Renal pelvis (tissue), 1 donor: ENCODE measurements at regions not wholly inside any gene's neighbourhood (a gene's known extent, or its start where the extent isn't known, plus 50 kb on each side); places are given as distances from the start of the nearest gene placed in this dataset.

ENCODE experiments used
- DNase-seq: peaks from one replicate; pipeline ENCODE4 v3.0.0-alpha.2; 2013

DNA sequence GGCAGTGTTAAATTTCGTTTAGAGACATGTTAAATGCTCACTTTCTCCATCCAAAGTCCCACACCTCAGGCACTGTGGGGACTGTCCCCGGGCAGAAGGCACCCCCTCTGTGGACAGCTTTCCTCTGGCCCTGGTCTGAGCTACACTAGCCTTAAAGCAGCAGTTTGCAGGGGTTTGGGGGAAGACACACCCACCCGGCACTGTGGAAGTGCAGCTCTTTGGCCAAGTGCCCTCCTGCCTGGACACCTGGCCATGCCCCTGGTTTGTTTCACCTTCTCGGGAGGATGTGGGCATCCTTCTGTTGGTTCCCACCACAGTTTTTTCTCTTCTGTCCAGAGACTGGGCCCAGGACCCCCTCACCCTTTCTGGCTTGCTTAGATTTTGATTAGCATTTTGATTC is 1254.7 kb downstream of the BRD1 start:
- no peak for DNase-seq

DNA sequence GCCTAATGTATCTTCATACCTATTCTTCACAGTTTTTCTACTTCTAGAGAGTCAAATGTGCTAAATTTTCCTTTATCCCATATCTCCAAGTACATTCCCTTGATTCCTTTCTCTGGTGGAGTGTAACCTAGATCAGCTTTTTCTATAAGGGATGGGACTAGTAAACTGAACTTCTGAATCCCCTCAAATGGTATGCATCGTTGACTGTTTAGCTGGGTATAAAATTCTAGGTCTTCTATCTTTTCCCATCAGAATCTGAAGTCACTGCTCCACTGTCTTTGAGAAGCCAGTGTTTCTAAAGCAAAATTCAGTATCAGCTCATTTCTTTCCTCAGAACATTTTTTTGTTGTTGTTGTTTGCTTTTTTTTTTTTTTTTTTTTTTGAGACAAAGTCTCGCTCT is 1256.8 kb downstream of the BRD1 start:
- DNase-seq: no peak

GRCh38 chr22:48569476-48570233 is 1258.0 kb downstream of the BRD1 start:
- no peak for DNase-seq

GRCh38 chr22:48568736-48569330 is 1258.8 kb downstream of the BRD1 start:
- DNase-seq: no peak

DNA sequence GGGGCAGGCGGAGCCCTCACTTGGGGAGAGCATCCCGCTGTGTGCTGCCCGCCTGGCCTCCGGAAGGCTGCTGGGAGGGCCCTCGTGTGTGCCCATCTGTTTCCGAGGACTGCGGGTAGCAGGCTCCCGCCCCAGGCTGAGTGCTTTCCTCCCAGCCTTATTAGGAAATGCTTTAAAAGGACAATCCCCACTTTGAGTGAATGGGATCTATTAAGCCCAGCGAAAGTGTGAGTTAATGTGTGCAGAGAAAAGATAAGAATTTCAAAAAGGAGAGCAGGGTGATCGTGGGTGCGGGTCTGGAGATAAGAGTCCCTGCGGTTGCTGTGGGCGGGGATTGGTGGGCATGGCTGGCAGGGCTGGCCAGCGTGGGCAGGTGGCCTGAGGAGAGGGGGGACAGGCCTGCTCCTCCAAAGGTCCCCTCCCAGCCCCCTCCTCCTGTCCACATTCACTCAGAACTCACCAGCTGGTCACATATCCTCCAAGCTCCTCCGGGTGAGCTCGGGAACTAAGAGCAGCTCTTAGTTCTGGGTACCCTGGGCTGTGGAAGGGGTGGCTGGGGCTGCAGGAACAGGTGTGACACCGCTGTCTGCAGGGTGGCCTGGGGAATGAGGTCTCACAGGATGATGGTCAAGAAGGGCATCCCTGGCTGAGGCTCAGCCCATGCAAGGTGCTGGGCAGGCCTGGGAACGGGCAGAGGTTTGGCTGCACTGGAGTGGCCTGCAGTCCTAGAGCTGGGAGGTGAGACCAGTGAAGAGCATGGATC is 1260.3 kb downstream of the BRD1 start:
- no peak for DNase-seq

DNA sequence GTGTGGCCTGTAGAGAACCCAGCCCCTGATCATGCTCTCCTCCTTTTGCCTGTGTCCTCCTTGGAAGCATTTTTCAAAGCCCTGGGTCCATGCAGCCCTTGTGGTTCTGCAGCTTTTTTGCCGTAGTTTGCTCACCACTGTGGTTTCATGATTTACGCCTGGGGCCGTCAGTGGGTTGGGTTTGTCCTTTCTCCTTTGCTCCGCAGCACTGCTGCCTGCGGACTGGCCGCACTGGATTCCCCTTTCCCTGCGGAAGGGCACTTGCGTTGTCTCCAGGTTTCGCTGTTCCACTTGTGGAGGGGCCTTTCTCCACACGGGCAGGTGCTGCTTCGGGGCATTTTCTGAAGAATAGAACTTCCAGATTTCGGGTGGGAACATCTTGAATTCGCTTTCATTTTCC is 1260.9 kb downstream of the BRD1 start:
- no peak for DNase-seq

GRCh38 chr22:48565901-48566501 is 1261.7 kb downstream of the BRD1 start:
- DNase-seq: no peak

- no peak for DNase-seq
These were observed 1262.7 kb downstream of the BRD1 start for GRCh38 chr22:48564995-48565394.

DNA sequence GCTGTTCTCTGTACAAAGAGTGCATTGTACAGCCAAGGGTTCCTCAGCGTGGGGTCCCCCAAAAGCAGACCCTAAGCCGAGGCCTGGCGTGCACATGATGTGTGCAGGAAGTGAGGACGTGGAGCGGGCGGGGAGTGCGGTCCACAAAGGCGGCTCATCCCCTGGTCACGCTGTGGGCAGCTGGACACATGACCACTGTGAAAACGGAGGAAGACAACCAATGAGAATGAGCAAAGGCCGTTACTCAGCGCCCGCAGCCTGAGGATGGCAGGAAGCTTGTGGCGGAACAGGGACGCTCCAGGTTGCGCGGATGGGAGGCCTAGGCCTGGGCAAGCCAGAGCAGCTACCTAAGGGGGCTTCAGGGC is 1263.7 kb downstream of the BRD1 start:
- DNase-seq: no peak

DNA sequence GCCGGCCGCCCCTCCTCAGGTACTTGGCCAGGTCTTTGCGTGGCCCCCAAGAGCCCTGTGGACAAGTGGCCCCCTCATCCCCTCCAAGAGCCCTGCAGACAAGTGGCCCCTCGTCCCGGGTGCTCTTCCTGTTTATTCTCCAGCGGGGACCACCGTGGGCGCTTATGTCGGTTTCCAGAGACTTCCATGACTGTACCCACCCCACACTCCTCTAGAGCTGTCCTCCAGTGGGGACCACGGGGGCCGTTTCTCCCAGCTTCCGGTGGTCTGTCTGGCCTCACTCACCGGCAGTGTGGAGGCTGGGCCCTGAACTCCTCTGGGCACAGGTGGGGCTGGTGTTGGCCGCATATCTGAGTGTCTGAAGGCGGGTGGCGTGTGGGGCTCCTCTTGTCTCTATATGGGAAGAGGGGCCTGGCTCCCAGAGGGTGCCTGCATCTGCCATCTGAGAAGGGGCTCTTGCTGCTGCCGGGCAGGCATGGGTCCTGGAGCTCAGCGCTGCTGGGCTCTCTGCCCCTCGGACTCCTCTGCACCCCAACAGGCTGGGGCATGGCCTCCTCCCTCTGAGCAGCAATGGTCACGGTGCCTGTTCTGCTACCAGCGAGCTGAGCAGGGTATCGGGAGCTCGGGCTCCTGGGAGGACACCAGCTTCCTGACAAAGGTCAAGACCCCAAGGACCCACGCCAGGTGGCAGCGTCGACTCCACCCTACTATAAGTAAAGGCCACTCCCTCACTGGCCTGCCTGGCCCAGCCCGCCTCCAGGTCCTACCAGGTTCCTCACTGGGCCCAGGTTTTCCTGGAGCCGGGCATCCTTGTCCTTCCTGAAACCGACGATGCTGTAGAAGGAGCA is 1264.3 kb downstream of the BRD1 start:
- DNase-seq: no peak

DNA sequence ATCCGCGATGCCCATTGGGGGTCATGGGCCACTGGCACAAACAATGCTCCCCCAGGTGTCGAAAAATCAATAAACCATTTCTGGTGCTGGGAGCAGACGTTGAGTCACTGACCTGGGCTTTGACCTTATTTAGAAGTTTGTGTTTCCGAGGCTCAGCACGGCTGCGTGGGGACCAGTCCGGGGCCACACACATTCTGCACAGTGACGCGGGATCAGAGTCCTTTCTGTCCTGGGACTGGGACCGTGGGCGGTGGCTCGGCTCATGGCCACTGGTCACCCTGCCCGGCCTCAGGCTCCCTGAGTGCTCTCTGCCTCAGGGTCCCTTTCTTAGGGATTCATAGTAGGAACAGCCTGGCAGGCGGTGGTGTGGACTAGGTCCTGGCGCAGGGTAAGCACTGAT is 1266.0 kb downstream of the BRD1 start:
- DNase-seq: no peak

- DNase-seq: no peak
These were observed 1266.8 kb downstream of the BRD1 start for GRCh38 chr22:48560836-48561235.

GRCh38 chr22:48560389-48560751 is 1267.3 kb downstream of the BRD1 start:
- no peak for DNase-seq

DNA sequence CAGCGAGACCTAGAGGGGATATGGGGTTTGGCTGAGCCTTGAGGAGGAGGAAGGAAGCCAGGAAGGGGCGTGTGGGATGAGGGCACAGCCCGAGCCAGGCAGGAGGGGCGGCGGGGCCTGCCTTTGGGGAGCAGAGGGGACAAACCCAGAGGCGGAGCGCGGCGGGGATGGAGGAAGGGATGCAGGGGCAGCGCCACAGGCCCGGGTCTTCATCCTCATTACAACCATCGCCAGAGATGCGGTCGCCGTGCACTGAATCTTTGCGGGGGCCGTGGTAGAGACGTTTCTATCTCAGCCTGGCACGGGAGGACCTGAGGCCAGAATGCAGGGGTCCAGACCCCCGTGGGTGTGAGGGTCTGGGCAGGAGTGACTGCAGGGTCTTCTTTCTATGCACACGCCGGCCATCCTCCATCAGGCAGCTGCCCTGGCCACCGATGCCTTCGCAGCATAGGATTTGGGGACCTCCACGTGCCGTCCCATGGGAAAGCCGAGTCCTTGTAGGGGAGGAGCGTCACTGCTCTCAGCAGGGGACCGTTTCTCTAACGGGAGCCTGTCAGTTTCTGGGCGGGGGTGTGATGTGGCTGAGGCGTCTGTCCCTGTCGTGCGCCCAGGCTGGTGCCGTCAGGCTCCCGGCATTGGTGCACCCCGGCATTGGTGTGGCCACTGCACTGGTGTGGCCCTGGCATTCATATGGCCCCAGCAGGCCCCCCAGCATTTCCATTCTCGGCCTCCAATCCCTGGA is 1267.9 kb downstream of the BRD1 start:
- no peak for DNase-seq

DNA sequence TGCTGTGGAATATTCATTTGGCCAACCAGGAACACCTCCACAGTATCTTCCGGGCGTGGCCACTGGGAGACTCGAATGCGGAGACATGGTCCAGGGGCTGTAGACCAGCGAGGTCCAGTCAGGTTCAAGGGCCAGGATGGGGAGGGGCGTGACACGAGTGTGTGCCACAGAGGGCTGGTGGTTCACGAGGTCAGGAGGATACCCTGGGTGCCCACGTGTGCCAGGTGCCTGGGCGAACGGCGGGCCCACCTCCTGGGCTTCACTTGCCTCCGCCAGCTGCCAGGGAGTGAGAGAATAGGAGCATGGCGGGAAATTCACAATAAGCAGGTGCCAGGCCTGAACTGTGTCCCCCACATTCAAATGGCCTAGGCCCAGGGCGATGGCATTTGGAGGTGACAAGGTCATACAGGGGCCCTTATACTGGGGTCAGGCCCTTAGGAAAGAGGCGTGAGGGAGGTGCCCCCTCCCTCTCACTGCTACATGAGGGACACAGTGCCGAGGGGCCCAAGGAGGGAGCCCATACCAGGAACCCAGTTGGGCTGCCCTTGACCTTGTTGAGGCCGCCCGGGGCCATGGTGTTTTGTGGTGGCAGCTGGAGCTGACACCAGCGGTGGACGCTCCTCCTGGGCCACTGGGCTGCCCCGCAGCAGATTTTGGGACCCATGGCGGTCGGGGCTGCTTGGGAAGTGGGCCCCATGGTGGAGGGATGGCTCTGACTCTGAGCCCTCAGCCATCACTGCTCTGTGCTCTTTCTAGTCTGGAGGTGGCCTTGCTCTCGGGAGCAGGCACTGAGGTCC is 1268.9 kb downstream of the BRD1 start:
- DNase-seq: no peak

- no peak for DNase-seq
These were observed 1269.7 kb downstream of the BRD1 start for GRCh38 chr22:48558016-48558415.

- DNase-seq: no peak
These were observed 1270.2 kb downstream of the BRD1 start for GRCh38 chr22:48557473-48557872.

DNA sequence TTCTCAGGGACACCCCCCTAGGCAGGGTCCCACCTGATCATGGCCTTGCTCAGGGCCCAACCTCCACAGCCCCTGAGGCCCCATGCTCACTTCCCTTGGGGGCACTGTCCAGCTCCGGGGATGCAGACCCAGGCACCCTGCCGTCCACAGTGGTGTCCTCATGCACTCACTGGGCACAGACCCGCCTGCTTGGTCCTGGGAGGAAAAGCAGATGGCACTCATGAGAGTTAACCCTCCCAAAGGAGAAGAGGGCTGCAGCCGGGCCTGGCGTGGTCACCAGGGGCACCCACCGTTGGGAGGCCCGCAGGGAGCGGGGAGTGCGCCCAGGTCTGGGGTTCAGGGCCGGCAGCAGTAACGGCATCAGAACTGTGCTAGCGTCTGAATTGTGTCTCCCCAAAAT is 1270.9 kb downstream of the BRD1 start:
- DNase-seq: no peak

DNA sequence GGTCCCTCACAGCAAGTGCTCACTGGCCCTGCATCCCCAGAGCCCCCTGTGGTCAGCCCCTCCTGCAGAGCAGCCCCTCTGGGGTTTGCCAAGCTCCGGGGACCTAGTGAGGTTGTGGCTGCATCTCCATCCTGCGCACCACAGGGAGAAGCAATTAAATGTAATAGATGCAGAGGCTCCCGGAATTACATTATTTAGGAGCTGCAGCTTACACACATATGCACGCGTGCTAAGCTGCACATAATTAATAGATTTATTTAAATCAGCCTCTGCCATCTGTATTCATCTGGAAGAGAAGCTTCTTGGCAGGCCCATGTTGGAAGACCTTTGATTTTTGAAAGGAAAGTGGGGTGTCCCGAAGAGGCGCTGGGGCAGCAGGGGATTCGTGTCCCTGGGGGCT is 1271.5 kb downstream of the BRD1 start:
- no peak for DNase-seq

- DNase-seq: no peak
These were observed 1272.1 kb downstream of the BRD1 start for GRCh38 chr22:48555606-48556005.
